CD4-positive, alpha-beta T cell treated with Interleukin-21 for 1 hour (primary cell): ENCODE measurements at regions not wholly inside any gene's neighbourhood (a gene's known extent, or its start where the extent isn't known, plus 50 kb on each side); places are given as distances from the start of the nearest gene placed in this dataset.
"Not testable (repeated sequence)": the region's sequence is repeated elsewhere in the genome, so short reads cannot be mapped to it uniquely, and the experiment has no call there.

Experiments
- DNase-seq: peaks from one replicate; pipeline ENCODE4 v3.0.0-alpha.2; 2020

DNA sequence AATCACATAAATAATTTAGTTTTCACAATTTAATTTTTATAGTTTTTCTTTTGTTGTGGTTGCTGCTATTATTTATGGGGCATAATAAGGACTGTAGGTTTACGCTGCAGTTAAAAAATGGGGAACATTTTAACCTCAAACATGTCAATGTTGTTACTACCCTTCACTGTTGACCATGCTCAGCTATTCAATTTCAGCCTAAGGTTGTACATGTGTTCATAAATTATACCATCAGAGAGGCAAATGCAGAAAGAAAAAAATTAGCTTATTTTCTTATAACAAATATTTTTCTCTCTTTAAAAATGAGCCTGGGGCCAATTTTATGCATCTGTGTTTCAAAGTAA is 110.1 kb upstream of the PITRM1 start:
- no peak for DNase-seq

DNA sequence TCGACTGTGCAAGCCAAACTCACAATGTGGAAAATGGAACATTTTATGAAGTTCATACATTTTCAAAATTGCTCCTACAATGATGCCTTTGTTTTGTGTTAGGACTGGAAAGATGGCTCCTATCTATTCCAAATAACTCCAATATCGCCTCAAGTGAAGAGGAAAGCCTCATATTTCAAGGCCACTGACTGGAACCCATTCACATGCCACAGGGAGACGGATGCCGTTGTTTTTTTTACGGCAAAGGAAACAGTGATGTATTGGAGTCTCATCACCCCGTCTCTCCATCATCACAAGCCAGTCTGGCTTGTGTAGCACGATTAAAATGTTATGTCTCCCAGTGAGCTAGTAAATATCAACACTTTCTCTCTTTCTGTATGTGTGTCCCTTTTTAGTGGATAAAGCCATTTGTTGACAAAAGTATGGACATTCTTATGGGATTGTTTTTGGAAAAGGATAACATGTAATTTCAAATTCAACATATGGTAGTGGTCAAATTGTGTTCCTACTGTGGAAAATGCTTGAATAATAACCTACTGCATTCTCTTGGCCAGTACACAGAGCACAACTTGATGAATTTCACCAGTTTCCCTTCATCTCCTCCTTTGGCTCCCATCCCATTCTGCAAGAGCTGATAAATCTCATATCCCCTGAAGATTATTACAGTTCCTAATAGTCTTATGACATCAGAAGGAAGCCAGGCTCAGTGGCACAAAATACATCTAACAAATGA is 109.5 kb upstream of the PITRM1 start:
- DNase-seq, result no peak

DNA sequence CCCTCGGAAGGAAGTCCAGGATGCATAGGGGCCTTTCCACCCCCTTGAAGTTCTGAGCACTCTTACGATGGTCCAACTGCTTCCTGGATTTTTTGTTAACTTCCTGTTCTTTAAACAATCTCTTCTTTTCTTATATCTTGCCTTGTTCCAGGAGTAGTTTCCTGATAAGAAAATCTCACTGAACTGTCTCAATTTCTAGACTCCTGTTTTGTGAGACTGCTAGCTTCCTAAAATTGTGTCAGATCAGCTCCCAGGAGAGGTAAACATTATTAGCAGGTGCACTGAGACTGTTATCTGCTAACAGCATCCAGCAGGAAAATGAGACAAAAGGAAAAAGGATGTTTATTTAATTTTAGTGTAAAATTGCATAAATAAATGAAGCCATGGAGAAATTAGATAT is 106.2 kb upstream of the PITRM1 start:
- DNase-seq, result no peak

DNA sequence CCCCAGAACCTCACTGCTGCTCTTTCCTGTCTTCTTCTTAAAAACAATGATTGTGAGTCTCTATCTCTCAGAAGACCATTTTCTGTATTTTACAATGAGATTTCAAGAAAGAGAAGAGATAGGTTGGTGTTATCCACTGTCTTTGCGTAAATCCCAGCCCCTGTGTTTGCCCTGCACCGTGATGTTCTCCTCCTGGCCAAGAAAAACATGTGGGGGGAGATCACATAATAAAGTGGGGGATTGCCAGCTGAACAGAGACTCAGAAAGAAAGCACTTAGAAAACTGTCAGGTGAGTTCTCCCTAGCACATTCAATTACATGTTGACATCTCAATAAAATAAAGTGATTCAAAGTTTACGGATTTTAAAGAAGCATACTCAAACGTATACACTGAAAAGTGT is 105.0 kb upstream of the PITRM1 start:
- DNase-seq, result no peak

DNA sequence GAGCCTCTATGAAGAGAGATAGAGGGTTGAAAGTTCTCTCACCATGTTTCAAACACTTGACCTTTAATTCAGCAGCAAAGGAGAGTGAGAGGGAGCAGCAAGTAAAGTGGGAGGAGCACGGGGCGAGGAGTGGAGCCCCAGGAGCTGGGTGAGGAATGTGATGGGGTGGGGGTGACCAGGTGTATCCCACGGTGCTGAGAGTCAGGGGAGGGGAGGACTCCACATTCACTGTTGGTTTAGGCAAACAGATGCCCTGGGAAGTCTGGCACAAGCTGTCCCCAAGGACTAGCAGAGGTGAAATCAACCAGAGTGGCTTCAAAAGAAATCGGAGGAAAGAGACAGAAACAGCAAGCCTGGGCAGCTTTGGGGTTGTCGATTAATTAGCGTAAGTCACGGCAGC is 101.8 kb upstream of the PITRM1 start:
- DNase-seq, result no peak

DNA sequence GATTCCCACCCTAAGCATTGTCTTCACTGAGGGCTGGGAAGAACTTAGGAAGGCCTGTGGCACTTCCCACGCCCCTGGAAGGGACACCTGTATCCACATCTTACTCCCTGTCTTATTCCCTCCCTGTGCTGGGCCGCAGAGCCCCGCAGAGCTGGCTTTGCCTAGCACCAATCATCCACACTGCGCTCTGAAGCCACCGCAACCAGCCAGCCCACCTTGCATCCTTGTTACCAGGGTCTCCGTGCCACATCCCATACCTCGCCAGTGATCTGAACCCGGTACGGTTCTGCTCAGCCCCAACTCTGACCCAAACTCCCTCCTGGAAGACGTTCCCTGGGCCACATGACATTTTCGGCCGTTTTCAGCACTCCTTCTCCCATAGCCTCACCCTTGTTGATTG is 101.4 kb upstream of the PITRM1 start:
- DNase-seq, result no peak

DNA sequence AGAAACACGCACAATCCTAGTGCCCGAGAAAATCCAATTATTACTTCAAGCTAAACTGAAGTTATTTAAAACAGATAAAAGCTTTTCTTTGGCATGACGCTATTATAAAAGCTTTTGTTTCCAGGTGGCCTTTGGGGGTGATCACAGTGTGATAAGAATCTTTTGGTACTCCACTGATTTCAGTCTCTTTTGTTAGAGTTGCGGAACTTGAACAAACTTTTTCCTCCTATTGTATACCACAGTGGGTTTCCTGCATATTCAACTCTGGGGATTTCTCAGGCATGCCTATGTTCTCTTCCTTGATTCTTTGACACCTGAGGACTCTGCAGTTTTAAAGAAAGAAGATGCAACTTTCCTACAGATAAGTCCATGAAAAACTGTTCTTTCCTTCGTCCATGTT is 99.7 kb upstream of the PITRM1 start:
- no peak for DNase-seq

DNA sequence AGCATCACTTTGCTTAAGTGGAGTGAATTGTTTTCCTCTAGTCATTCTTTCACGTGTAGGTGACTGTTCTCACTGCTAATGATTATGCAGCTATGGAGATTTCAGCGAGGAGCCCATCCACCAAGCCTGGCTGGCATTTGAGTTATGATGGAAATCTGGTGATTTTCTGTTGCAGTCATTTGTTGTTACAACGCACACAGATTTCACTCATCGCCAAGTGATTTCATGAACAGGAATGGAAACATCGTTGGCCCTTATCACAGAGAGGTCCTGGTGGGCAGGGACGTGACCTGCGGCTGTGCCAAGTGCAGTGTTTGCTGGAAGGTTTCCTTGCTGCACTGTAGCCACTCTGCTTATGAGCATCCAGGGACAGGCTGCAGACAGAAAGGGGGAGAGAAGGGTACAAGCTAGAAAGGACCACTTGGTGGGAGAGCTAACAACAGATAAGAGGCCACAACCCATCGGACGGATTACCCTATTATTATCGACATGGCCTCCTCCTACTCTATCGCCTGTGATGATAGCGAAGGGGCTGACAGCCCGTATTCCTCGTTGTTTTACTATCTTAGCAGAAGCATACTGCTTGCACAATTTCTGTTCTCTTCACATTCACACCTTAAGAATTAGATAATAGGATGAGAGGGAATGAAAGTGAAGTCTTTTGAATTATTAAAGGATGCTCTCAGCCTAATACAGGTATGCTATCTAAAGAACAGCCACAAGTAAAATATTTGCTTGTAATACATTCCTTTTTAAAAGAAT is 99.0 kb upstream of the PITRM1 start:
- DNase-seq, result no peak

DNA sequence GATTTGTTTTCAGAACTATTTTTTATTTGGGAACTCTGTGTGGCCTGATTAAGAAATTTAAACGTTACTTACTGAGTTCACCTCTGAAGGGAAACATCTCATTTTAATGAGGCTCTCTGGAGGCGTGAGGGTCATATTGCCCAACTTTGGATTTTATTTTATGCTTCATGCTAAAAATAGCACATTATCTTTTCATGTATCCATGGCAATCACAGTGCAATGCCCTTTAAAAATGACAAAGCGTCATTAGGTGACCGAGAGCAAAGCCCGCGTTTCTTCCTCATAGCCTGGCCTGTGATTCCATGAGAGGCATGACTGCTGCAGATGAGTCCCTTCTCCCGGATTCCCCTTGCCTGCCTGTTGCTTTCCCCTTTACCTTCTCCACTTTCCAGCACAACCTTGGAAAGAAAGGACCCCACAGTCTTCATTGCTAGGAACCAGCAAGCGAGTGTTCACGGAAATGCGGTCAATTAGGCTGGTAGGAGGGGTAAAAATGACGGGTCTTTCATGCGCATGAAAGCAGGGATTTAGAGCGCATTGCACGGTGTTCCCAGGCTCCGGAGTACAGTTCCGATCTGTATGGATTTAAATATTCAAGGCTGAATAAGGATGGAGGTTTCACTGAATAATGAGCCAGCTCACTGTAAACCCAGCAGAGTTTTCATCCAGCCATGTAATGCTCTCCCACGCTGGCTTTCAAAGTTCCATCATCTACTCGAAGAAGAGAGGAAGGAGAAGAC is 98.2 kb upstream of the PITRM1 start:
- DNase-seq, result no peak

DNA sequence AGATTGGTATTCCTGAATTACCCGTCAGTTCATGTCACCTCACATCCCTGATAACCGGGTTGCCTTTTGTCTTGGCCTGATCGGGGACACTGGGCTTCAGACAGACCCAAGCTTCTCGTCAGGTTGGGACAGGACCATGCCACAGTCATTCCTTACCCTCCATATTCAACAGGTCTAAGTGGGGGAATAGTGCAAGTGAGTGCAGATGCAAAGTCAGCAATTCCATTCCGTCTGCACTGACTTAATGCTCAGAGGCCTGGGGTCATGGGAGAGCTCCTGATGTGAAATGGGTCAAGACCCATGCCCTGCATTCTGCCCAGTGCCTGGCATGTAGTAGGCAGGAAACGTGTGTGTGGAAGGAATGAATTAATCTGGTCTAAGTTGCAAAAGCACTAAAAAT is 95.4 kb upstream of the PITRM1 start:
- DNase-seq, result no peak

DNA sequence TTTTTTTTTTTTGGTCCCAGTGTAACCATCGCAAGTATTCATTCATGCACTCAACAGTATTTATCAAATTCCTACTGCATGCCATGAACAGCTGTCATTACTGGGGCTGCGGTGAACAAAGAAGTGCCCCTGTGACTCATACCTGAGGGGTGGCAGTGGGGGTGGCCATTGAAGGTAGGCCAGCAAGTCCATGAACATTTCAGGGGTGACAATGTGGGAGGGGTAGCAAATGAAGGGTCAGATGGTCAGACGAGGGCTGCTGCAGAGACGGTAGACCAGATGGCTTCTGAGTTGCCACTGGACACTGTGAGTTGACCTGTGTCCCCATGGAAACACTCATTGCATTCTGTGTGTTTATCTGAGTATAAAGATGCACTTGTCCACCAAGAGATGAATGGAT is 92.5 kb upstream of the PITRM1 start:
- no peak for DNase-seq

DNA sequence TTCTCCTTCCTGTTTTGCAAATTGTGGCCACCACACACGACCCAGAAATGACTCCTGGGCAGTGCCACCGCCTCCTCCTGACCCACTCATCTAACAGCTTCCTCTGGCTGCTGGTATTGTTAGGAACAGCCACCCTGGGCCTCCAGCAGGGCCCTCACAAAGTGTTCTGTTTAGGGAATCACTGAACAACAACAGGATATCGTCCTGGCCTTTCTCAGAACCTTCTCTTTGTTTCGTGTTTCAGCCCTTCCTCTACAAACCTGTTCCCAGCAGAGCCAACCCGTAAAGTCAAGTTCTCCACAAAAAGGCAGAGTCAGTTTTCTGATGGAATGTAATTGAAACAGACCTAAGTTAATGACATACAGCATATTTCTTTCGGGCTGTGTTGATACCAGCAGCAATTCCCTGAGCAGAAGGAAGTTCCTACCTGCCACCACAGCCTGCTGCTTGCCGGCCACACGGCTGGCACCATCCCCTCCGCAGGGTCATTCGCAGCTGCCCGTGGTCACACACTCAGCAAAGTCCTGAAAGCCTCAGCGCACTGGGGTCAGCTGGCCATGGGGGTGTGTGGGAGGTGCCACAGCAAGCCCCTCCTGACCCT is 91.7 kb upstream of the PITRM1 start:
- DNase-seq, result no peak

DNA sequence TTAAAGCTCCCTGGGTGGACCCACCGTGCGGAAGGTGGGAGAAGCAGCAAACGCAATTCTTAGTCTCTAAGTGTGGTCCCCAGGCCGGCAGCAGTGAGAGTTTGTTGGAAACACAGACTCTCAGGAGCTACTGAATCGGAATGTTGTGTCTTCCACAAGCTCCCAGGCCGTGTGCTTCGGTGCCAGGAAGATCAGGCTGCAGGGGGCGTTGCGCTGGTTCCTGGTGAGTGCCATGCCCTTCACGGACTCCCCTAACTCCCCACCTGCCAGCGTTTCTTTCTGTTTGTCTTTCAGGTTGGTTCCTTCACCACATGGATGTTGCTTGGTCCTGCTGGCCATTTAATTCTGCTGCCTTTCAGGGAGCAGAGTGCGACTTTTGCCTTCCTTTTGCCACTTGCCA is 91.2 kb upstream of the PITRM1 start:
- no peak for DNase-seq

DNA sequence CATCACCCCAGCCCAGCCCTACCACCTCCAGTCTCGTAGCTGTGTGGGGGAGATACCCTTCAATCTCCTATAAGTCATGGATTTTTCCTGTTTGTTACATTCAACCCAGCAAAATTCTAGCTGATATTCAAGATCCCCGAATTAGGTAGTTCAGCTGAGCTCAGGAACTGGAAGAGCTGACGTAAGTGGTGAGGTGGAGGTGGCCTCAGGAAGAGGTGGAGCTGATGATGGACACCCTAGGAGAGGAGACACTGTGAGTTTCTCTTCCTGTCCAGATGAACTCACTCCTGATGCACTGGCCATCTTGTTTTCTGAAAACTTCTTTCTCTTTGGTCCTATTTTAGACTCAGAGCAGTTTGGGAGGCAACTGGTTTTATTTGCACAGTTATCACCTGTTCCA is 90.5 kb upstream of the PITRM1 start:
- DNase-seq, result no peak

DNA sequence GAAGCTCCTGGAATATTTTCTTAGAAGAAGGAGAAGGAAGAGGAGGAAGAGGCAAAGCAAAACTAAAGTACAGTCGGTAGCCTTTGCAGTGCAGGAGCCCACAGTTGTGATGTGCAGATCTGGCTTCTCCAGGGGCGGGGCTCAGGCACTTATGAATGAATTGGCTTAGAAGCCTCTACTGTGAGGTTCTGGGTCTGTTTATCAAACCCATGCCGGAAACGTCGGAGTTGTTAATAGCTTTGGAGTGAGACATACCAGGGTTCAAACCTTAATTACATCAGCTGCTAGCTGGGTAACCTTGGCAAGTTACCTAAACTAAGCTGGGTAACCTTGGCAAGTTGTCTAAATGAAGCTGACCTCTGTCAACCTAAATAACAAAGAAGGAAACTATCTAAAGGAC is 89.3 kb upstream of the PITRM1 start:
- no peak for DNase-seq

DNA sequence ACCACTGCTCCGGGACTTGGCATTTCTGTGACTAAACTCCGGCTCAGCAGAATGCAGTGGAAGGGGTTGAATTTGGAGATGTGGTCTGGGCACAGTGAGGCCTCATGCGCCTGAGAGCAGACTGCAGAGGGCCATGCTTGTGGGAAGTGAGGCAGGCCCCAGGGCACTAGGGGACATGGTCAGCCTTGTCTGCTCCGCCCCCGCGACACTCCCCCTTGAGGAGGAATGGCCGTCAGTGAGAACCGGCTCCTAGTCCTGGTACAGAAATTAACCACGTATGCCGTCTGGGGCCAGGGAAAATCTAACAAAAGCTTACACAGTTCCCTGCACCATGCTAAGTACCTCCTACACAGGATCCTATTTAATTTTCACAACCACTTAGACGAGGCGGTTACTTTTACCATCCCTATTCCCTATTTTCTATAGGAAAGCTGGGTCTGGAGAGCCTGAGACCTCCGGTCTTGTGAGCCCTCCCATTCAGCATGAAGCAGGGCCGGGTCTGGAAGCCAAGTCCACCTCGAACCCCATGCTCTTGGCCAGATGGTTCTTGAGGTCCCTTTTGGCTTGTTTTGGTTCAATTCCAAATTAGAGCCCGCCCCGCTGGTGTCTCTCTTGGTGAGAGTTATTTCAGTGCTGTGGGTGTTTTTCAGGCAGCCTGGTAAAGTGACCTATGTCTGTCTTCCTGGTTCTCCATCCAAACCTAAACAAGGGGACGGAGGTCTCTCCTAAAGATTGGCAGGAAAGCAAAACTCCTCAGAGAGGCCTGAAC is 87.7 kb upstream of the PITRM1 start:
- no peak for DNase-seq

DNA sequence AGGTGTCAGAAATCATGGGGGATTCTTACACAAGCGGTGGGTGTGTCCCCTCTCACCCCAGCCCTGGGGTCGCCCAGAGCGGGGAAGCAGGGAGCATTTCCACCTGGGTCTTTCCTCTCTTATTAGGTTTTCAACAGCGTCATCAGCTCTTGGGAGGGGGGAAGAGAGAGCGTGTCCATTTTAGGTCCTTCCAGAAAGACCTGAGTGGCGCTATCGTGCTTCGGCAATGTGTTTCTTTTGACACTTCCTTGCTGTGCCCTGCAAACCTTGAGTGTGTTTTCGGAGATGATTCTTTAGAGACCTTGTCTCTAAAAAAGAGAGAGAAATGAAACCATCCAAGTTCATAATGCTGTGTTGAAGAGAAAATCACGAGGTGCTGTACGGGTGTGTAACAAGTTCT is 86.9 kb upstream of the PITRM1 start:
- DNase-seq, result no peak

DNA sequence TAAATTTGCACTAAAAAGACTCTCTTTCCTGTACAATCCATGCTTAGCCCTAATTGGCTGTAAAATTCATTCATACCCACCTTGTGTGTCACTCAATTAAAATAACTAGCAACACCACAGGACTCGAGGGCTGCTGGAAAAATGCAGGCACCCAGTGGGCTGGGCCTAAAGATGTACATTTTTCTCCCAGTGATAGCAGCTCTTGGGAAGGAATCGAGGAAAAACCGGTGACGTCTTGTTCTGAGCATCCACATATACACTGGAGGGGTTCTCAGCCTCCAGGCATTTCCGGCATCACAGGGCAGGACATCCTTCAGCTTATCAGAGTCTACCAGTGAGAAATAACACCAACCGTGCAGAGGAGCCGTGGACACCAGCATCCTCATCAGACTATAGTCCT is 85.8 kb upstream of the PITRM1 start:
- no peak for DNase-seq

DNA sequence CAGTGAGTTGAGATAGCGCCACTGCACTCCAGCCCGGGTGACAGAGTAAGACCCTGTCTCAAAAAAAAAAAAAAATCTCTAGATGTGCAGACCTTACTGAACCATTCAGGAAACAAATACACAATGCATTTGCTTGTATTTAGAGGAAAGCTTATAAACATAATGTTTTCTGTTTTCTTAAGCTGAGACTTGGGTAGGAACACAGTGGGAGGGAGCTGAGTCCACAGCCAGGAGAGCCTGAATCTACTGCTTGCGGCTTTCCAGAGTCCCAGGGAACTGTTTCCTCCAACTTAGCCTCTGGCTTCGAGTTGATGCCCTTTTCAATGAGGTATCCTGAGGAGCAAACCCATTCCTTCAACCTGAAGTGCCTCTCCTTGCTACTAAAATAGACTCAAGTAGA is 83.0 kb upstream of the PITRM1 start:
- no peak for DNase-seq

DNA sequence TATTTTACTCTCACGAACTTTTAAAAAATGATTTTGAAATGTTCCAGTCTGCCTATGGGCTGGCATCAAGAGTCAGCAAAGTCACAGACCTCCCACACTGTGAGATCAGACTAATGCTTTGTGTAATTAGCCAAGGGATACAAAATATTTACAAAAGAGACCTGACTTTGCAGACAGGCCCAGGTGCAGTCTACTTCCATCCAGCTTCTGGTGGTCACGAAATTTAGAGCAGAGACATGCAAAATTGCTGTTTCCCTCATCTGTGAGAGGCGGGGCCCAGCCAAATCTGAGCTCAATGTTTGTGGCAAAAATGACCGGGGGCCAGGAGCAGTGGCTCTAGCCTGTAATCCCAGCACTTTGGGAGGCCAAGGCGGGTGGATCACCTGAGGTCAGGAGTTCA is 82.5 kb upstream of the PITRM1 start:
- DNase-seq, result no peak

DNA sequence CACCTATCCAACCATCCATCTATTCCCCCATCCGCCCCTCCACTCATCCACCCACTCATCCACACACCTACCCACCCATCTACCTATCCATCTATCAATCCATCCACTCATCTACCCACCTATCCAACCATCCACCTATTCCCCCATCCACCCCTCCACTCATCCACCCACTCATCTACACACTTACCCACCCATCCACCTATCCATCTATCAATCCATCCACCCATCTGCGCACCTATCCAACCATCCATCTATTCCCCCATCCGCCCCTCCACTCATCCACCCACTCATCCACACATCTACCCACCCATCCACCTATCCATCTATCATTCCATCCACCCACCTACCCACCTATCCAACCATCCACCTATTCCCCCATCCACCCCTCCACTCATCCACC is 81.4 kb upstream of the PITRM1 start:
- not testable (repeated sequence) for DNase-seq

DNA sequence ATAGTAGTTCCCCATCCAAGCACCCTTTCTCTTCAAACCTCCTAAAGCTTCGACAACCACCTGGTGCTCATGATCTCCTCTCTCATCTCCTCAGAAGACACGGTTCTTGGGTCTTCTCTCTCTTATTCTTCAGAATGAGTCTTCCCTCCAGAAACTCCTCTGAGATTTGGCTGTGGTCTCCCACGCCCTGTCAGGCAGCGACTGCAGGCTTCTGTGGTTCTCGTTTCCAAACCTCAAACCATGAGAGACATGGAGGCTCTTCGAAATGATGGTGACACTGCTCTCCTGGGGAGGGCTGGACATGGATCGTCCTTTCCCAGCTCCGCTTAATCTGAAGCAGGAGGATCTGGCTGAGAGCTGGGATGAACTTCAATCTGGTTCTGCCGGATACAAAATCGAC is 78.6 kb upstream of the PITRM1 start:
- no peak for DNase-seq

DNA sequence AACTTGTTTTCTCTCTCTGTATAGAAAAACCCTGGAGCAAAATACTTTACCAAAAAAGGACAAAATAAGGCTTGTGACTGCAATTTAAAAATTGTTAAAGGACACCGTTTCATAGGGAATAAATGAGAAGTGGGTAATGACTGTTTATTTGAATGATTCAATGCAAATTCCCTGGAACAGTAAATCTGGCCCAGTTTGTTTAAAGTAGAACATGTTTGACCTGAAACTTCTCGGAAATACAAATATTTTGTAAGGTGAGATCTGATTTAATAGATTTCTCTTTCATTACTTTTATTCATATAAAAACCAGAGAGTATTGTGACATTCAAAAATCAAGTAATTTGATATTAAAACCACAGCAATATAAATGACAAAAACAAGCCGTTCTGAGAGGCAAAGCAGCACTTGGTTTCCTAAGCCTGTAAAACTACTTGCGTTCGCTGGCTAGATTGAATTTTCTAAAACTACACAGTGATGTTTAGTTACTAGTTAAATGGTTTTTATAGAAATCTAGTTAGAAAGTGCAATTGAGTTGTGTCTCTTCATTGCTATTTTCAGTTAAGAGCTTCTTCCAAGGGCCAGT is 76.8 kb upstream of the PITRM1 start:
- DNase-seq, result no peak
